ENCODE measurements at regions not wholly inside any gene's neighbourhood (a gene's known extent, or its start where the extent isn't known, plus 50 kb on each side); places are given as distances from the start of the nearest gene placed in this dataset.

- TF ChIP-seq CTCF (conservative IDR thresholded peaks at IDR 0.05 in 1 of 2, IDR thresholded peaks at IDR 0.05 in 1 of 2; ENCODE audit: low read depth in 1 of 2, low read length in 2 of 2) (no peak), EZH2 (IDR thresholded peaks at IDR 0.05; ENCODE audit: low read length, missing control alignments) (no peak)
These were observed 101.6 kb upstream of the DLX2 start for GRCh38 chr2:172204309-172204708.
